DOHH2 (cell line): ENCODE measurements at regions not wholly inside any gene's neighbourhood (a gene's known extent, or its start where the extent isn't known, plus 50 kb on each side); places are given as distances from the start of the nearest gene placed in this dataset.

Experiments
- EZH2phosphoT487 ChIP-seq: fragments of 200-600 bp; sonication (generic); IDR thresholded peaks from 2 replicates; pipeline ENCODE4 v1.6.1; 2017; ENCODE audit warnings: borderline replicate concordance, mild to moderate bottlenecking, antibody characterized with exemption, low read length, moderate library complexity, mixed read lengths
- TF ChIP-seq, protein P1 (sequence below): fragments of 200-600 bp; sonication (generic); IDR thresholded peaks from one replicate; pipeline ENCODE4 v1.5.1; 2014; ENCODE audit warnings: antibody characterized with exemption, mild to moderate bottlenecking, low read depth, low read length; ENCODE audit not compliant: poor library complexity, severe bottlenecking

DNA sequence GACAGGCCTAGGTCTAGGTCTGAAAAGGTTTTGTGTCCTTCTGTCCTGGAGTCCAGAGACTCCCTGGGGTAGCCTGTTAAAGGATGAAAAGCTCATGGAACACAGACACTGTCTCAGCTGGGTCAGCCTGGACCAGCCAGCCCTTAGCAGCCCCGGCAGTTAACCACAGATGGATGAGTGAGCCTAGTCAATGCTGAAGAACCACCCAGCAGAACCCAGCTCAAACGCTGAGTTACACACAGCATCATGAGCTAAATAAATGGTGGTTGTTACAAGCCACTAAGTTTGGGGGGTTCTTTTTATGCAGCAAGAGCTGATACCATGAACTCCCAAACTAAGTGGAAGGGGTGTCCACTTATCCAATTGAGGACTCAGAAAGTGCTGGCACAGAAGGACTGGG, 472.8 kb upstream of the PROK2 start:
- TF ChIP-seq EZH2phosphoT487 = no peak
- TF ChIP-seq, protein P1, sequence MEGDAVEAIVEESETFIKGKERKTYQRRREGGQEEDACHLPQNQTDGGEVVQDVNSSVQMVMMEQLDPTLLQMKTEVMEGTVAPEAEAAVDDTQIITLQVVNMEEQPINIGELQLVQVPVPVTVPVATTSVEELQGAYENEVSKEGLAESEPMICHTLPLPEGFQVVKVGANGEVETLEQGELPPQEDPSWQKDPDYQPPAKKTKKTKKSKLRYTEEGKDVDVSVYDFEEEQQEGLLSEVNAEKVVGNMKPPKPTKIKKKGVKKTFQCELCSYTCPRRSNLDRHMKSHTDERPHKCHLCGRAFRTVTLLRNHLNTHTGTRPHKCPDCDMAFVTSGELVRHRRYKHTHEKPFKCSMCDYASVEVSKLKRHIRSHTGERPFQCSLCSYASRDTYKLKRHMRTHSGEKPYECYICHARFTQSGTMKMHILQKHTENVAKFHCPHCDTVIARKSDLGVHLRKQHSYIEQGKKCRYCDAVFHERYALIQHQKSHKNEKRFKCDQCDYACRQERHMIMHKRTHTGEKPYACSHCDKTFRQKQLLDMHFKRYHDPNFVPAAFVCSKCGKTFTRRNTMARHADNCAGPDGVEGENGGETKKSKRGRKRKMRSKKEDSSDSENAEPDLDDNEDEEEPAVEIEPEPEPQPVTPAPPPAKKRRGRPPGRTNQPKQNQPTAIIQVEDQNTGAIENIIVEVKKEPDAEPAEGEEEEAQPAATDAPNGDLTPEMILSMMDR = no peak
